ENCODE measurements at regions not wholly inside any gene's neighbourhood (a gene's known extent, or its start where the extent isn't known, plus 50 kb on each side); places are given as distances from the start of the nearest gene placed in this dataset.

DNA sequence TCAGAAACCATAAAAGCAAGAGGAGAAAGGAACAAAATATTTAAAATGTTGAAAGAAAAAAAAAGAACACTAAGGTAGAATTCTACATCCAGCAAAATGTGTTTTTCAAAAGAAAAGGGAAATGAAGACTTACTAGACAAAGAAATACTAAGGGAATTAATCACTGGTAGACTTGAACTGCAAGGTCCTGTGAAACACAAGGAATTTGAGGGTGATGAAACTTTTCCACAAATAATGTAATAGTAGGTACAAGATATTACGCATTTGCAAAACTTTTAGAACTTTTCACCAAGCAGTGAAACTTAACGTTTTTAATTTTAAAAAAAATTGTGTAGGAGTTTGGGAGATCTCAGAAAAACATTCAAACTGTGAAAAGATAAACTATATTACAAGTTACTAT is 180.3 kb upstream of the MAGEB16 start:
- TF ChIP-seq TCF12 (IDR thresholded peaks at IDR 0.05; ENCODE audit: low read depth): no peak
- TF ChIP-seq, protein P1, sequence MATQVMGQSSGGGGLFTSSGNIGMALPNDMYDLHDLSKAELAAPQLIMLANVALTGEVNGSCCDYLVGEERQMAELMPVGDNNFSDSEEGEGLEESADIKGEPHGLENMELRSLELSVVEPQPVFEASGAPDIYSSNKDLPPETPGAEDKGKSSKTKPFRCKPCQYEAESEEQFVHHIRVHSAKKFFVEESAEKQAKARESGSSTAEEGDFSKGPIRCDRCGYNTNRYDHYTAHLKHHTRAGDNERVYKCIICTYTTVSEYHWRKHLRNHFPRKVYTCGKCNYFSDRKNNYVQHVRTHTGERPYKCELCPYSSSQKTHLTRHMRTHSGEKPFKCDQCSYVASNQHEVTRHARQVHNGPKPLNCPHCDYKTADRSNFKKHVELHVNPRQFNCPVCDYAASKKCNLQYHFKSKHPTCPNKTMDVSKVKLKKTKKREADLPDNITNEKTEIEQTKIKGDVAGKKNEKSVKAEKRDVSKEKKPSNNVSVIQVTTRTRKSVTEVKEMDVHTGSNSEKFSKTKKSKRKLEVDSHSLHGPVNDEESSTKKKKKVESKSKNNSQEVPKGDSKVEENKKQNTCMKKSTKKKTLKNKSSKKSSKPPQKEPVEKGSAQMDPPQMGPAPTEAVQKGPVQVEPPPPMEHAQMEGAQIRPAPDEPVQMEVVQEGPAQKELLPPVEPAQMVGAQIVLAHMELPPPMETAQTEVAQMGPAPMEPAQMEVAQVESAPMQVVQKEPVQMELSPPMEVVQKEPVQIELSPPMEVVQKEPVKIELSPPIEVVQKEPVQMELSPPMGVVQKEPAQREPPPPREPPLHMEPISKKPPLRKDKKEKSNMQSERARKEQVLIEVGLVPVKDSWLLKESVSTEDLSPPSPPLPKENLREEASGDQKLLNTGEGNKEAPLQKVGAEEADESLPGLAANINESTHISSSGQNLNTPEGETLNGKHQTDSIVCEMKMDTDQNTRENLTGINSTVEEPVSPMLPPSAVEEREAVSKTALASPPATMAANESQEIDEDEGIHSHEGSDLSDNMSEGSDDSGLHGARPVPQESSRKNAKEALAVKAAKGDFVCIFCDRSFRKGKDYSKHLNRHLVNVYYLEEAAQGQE (IDR thresholded peaks at IDR 0.05; ENCODE audit: low read depth): no peak
- TF ChIP-seq EP300 (IDR thresholded peaks at IDR 0.05; ENCODE audit: borderline replicate concordance): no peak
- TF ChIP-seq CREB1 (IDR thresholded peaks at IDR 0.05; ENCODE audit: low read depth): no peak
- no peak for TF ChIP-seq YY1 (IDR thresholded peaks at IDR 0.05; ENCODE audit: low read depth)
- no peak for TF ChIP-seq RAD21 (IDR thresholded peaks at IDR 0.05; ENCODE audit: low read depth)
- TF ChIP-seq, protein P2, sequence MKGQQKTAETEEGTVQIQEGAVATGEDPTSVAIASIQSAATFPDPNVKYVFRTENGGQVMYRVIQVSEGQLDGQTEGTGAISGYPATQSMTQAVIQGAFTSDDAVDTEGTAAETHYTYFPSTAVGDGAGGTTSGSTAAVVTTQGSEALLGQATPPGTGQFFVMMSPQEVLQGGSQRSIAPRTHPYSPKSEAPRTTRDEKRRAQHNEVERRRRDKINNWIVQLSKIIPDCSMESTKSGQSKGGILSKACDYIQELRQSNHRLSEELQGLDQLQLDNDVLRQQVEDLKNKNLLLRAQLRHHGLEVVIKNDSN (IDR thresholded peaks at IDR 0.05): no peak
- no peak for TF ChIP-seq TAF1 (IDR thresholded peaks at IDR 0.05; ENCODE audit: low read depth)
- TF ChIP-seq, protein P3, sequence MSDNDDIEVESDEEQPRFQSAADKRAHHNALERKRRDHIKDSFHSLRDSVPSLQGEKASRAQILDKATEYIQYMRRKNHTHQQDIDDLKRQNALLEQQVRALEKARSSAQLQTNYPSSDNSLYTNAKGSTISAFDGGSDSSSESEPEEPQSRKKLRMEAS (IDR thresholded peaks at IDR 0.05): no peak
- TF ChIP-seq TEAD4 (IDR thresholded peaks at IDR 0.05): no peak
- TF ChIP-seq FOXM1 (IDR thresholded peaks at IDR 0.05; ENCODE audit: borderline replicate concordance, low read depth): no peak
- TF ChIP-seq CEBPB (IDR thresholded peaks at IDR 0.05): no peak
- no peak for TF ChIP-seq NFIC (IDR thresholded peaks at IDR 0.05)
- TF ChIP-seq ZBTB7A (IDR thresholded peaks at IDR 0.05; ENCODE audit: low read depth): no peak
- no peak for TF ChIP-seq EGR1 (IDR thresholded peaks at IDR 0.05)

DNA sequence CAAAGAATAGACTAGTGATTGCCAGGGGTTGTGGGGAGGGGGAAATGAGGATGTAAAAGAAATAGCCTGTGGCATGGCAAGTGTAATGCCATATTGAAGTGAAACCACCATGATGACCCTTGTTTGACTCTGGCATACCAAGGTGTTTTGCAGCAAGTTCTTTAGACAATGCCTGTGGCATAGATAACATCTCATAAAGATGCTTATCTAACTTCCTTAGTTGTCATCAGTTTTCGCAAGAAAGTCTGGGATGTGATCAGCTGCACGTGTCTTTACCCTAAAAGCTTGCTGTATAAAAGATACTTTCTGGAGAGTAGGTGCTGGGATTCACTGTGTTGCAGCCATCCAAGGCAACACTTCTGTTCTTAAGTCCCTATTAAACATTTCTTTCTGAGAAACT is 176.1 kb upstream of the MAGEB16 start:
- TF ChIP-seq ZBTB7A (IDR thresholded peaks at IDR 0.05; ENCODE audit: low read depth) (no peak), FOXM1 (IDR thresholded peaks at IDR 0.05; ENCODE audit: borderline replicate concordance, low read depth) (no peak), YY1 (IDR thresholded peaks at IDR 0.05; ENCODE audit: low read depth) (no peak), RAD21 (IDR thresholded peaks at IDR 0.05; ENCODE audit: low read depth) (no peak), NFIC (IDR thresholded peaks at IDR 0.05) (no peak), CREB1 (IDR thresholded peaks at IDR 0.05; ENCODE audit: low read depth) (no peak)

DNA sequence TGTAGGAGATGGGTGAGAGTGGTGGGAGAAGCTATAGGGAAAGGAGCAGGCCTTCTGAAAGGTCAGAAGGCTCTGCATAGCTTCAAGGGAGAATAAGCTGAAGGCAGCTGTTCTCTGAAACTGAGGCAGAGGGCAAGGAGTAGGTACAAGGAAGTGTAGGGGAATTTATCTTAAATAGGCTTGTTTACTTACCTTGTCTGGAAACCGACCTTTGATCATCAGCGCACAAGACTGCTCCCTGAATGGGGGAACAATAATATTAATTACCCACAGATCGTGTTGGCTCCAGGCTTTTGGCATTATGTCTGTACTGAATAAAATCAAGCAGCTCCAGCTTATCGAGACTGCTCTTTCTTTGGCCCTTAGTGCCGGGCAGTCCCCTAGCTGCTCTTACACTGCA is 175.5 kb upstream of the MAGEB16 start:
- no peak for TF ChIP-seq ZBTB7A (IDR thresholded peaks at IDR 0.05; ENCODE audit: low read depth)
- no peak for TF ChIP-seq EGR1 (IDR thresholded peaks at IDR 0.05)
- no peak for TF ChIP-seq FOXM1 (IDR thresholded peaks at IDR 0.05; ENCODE audit: borderline replicate concordance, low read depth)
- no peak for TF ChIP-seq CREB1 (IDR thresholded peaks at IDR 0.05; ENCODE audit: low read depth)
- TF ChIP-seq RAD21 (IDR thresholded peaks at IDR 0.05; ENCODE audit: low read depth): no peak
- TF ChIP-seq TCF12 (IDR thresholded peaks at IDR 0.05; ENCODE audit: low read depth): no peak
- TF ChIP-seq, protein P2 (IDR thresholded peaks at IDR 0.05): no peak
- TF ChIP-seq, protein P1 (IDR thresholded peaks at IDR 0.05; ENCODE audit: low read depth): no peak
- no peak for TF ChIP-seq TEAD4 (IDR thresholded peaks at IDR 0.05)
- no peak for TF ChIP-seq EP300 (IDR thresholded peaks at IDR 0.05; ENCODE audit: borderline replicate concordance)
- no peak for TF ChIP-seq NFIC (IDR thresholded peaks at IDR 0.05)
- no peak for TF ChIP-seq CEBPB (IDR thresholded peaks at IDR 0.05)
- no peak for TF ChIP-seq TAF1 (IDR thresholded peaks at IDR 0.05; ENCODE audit: low read depth)
- no peak for TF ChIP-seq YY1 (IDR thresholded peaks at IDR 0.05; ENCODE audit: low read depth)
- TF ChIP-seq, protein P3 (IDR thresholded peaks at IDR 0.05): no peak

DNA sequence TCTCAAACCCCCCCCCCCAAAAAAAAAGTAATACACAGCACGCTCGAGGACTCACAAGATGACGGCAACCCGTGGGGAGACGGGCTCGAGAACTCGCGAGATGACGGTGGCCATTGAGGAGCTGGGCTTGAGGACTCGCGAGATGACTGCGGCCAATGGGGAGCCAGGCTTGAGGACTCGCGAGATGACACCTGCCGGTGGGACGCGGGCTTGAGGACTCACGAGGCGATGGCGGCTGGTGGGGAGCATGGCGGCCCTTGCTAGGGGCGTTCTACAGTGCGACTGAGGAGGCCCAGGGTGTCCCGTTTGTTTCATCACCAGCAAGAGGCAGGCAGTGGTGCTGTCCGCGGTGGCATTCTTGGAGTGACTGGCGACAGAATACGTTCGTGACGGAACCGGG is 172.4 kb upstream of the MAGEB16 start:
- TF ChIP-seq, protein P1 (IDR thresholded peaks at IDR 0.05; ENCODE audit: low read depth): no peak
- TF ChIP-seq, protein P2 (IDR thresholded peaks at IDR 0.05): no peak
- no peak for TF ChIP-seq TEAD4 (IDR thresholded peaks at IDR 0.05)
- no peak for TF ChIP-seq YY1 (IDR thresholded peaks at IDR 0.05; ENCODE audit: low read depth)
- no peak for TF ChIP-seq TCF12 (IDR thresholded peaks at IDR 0.05; ENCODE audit: low read depth)

All from Ishikawa (cell line).